ENCODE measurements at regions not wholly inside any gene's neighbourhood (a gene's known extent, or its start where the extent isn't known, plus 50 kb on each side); places are given as distances from the start of the nearest gene placed in this dataset.

DNA sequence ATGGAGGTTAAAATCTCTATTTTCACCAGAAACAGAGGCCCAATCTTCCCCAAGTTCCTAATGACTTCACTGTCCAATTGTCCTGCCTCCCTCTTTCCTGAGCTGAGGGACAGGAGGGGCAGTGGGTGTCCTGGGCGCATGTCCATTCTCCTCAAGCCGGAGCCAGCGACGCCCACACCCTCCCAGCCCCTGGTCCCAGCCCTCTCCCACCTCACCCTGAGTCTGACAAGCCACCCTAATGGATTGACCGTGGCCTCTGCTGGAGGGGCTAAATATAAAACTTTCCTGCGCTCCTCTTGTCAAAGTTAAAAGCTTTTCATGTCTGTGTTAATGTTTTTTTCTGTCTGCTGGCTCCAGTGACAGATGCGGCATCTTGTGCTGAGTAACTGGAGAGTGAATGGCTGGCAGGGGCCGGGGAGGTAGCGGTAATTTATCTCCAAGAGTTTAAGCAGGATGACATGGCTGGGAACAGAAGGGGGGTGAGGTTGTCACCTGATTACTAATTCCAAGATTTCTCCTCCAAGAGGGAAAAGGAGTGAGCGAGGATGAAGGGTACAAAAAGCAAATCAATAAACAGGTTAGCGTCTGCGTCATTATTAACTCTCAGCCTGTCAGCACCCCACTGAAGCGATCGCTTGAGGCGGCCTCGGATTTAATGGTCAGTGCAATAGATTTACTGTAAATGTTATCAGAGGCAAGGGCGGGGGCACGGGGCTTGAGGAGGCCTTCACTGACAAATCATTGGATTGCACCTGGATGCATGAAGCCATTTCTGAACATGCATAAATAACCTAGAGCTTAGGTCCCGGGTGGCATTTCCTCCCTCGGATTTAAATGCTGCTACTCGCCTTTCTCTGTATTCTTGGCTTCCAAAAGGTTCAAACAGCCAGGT lies 118.1 kb upstream of the MAFB start:
- Mint-ChIP-seq H3K4me1 (ENCODE audit: low read depth) (peaks cover 11% of the 10 kb centered on the region), H3K36me3 (ENCODE audit: insufficient read depth) (no peaks in the 10 kb centered on the region), H3K4me3 (ENCODE audit: low read depth) (peak overlapping the region; percentile 51), H3K9me3 (ENCODE audit: low read depth) (no peaks in the 10 kb centered on the region), H3K27me3 (peaks cover 50% of the 10 kb centered on the region), H3K27ac (peak overlapping the region; percentile 49)
- no peak for TF ChIP-seq CTCF (IDR thresholded peaks at IDR 0.05; ENCODE audit: unreplicated experiment)
- no peak for DNase-seq (ENCODE audit: low spot score, unreplicated experiment)

DNA sequence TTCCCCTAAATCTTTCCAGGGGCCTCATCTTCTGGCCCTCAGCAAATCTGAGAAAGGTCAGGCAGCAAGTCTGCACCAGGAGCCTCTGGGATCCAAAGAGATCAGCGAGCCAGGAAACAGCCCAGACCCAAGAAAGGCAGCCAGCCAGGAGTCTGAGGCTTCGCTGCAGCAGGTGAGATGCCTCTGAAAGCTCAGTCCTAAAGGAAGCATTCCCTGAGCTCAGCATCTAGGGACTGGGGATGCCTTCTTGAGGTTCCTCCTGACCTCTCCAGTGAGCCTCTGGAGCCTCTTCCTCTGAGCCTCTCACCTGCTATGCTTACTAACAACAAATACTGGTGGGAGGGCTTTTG lies 118.8 kb upstream of the MAFB start:
- Mint-ChIP-seq H3K9me3 (ENCODE audit: low read depth) (no peaks in the 10 kb centered on the region), H3K27ac (no peak overlapping the region), H3K36me3 (ENCODE audit: insufficient read depth) (no peaks in the 10 kb centered on the region), H3K27me3 (peaks cover 46% of the 10 kb centered on the region), H3K4me1 (ENCODE audit: low read depth) (peaks cover 9% of the 10 kb centered on the region), H3K4me3 (ENCODE audit: low read depth) (no peak overlapping the region)
- DNase-seq (ENCODE audit: low spot score, unreplicated experiment) = no peak
- TF ChIP-seq CTCF (IDR thresholded peaks at IDR 0.05; ENCODE audit: unreplicated experiment) = no peak

DNA sequence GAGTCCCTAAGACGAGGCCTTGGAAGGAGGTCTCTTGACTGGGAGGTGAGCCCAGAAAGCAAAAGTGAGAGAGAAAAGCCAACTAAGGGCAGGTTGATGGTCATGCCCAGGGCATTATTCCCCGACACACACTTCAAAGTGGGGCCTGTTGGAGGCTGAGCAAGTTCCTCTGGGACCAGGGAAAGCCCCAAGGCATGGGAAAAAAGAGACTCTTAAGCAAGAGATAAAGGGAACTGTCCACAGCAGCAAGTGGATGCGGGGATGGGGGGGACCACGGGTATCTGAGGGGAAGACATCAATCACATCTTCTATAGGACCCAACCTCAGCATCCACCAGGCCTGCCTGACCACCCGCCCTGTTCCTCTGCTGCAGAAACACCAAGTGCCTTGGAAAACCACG lies 119.9 kb upstream of the MAFB start:
- Mint-ChIP-seq H3K4me1 (ENCODE audit: low read depth) (peaks cover 9% of the 10 kb centered on the region), H3K27me3 (peaks cover 40% of the 10 kb centered on the region), H3K4me3 (ENCODE audit: low read depth) (no peak overlapping the region), H3K27ac (no peak overlapping the region), H3K36me3 (ENCODE audit: insufficient read depth) (no peaks in the 10 kb centered on the region), H3K9me3 (ENCODE audit: low read depth) (no peaks in the 10 kb centered on the region)
- no peak for DNase-seq (ENCODE audit: low spot score, unreplicated experiment)
- no peak for TF ChIP-seq CTCF (IDR thresholded peaks at IDR 0.05; ENCODE audit: unreplicated experiment)

GRCh38 chr20:40809361-40809760 lies 120.3 kb upstream of the MAFB start:
- no peak overlapping the region for H3K27ac Mint-ChIP-seq
- H3K27me3 Mint-ChIP-seq = peaks cover 36% of the 10 kb centered on the region
- no peaks in the 10 kb centered on the region for H3K9me3 Mint-ChIP-seq (ENCODE audit: low read depth)
- no peaks in the 10 kb centered on the region for H3K36me3 Mint-ChIP-seq (ENCODE audit: insufficient read depth)
- no peak for DNase-seq (ENCODE audit: low spot score, unreplicated experiment)
- H3K4me1 Mint-ChIP-seq (ENCODE audit: low read depth) = peaks cover 8% of the 10 kb centered on the region
- no peak for TF ChIP-seq CTCF (IDR thresholded peaks at IDR 0.05; ENCODE audit: unreplicated experiment)
- no peak overlapping the region for H3K4me3 Mint-ChIP-seq (ENCODE audit: low read depth)

GRCh38 chr20:40810332-40811000 lies 121.4 kb upstream of the MAFB start:
- Mint-ChIP-seq H3K27me3 (peaks cover 27% of the 10 kb centered on the region), H3K4me3 (ENCODE audit: low read depth) (no peak overlapping the region), H3K4me1 (ENCODE audit: low read depth) (peaks cover 8% of the 10 kb centered on the region), H3K27ac (no peak overlapping the region), H3K9me3 (ENCODE audit: low read depth) (no peaks in the 10 kb centered on the region), H3K36me3 (ENCODE audit: insufficient read depth) (no peaks in the 10 kb centered on the region)
- no peak for TF ChIP-seq CTCF (IDR thresholded peaks at IDR 0.05; ENCODE audit: unreplicated experiment)
- no peak for DNase-seq (ENCODE audit: low spot score, unreplicated experiment)
